HFF-Myc (cell line): ENCODE measurements at regions not wholly inside any gene's neighbourhood (a gene's known extent, or its start where the extent isn't known, plus 50 kb on each side); places are given as distances from the start of the nearest gene placed in this dataset.
"Not testable (repeated sequence)": the region's sequence is repeated elsewhere in the genome, so short reads cannot be mapped to it uniquely, and the experiment has no call there.

ENCODE experiments used
- DNase-seq: peaks from one replicate; pipeline ENCODE4 v3.0.0-alpha.2; 2011; ENCODE audit warnings: low read depth; ENCODE audit errors: extremely low read depth
- H3K4me3 ChIP-seq: replicated peaks from 2 replicates; pipeline ENCODE4 v1.5.1; 2011; ENCODE audit warnings: low read depth, mild to moderate bottlenecking, control low read depth, low read length
- CTCF ChIP-seq: IDR thresholded peaks from 2 replicates; pipeline ENCODE4 v1.5.1; 2012; ENCODE audit warnings: mild to moderate bottlenecking, low read depth, low read length, control low read depth; ENCODE audit errors: missing control alignments

DNA sequence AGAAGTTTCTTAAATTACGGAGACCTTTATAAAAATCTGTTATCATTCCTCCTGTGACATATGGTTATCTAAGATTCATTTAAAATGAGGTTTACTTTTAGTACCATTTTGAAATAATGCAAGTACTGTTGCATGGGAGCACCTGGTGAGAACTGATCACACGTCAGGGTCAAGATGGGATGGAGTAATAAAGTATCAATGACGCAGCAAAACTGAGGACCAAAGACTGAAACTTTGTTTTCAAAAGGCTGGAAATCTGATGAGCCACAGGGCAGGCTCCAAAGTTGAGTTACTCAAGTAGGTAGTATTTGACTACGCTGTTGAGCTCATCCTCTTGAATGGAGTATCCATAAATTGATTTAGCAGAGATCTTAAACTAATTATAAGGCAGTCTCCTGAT lies 411.9 kb upstream of the ZNF804A start:
- no peak for DNase-seq
- no peak for TF ChIP-seq CTCF

GRCh38 chr2:184187421-184187971 lies 410.8 kb upstream of the ZNF804A start:
- TF ChIP-seq CTCF, result no peak
- no peak for DNase-seq
- H3K4me3 ChIP-seq, result no peak overlapping the region

More for the DNA sequence above, 411.9 kb upstream of the ZNF804A start:
- H3K4me3 ChIP-seq, result no peak overlapping the region

DNA sequence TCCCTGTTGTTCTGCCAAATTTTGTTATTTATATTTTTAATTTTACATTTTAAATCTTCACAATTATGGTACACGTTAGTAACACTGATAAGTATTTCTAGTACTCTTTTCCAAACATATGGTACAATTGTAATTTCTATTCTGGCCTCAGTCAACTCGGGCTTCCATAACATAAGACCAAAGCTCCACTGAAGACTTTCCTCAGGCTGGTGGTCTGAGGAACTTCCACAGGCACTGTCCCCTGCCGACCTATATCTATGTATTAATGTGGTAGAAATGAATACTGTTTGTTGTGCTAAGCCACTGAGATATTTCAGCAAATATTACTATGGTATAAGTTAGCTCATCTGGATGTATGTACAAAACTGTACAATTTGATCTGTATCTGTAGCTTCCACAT lies 407.6 kb upstream of the ZNF804A start:
- no peak for TF ChIP-seq CTCF
- H3K4me3 ChIP-seq, result no peak overlapping the region
- no peak for DNase-seq

DNA sequence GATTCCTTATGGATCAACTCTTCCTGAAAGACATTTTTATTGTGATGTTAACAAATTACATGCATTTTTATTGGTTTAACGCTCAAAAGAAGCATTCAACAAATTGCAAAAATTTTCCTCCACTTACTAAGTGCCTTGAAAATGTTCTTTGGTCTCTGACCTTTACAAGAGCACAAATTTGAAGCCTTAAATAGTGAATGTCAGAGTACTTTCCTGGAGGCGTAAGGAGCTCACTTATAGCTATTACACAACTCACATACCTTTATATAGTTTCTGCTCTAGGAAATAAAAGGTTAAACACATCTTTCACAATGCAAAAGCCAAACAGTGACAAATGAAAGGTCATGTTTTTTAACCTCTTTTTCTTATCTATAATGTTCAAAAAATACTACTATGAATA lies 405.7 kb upstream of the ZNF804A start:
- no peak for DNase-seq
- no peak overlapping the region for H3K4me3 ChIP-seq
- TF ChIP-seq CTCF, result no peak

GRCh38 chr2:184197413-184197812 lies 400.9 kb upstream of the ZNF804A start:
- no peak for DNase-seq
- TF ChIP-seq CTCF, result no peak
- H3K4me3 ChIP-seq, result no peak overlapping the region

DNA sequence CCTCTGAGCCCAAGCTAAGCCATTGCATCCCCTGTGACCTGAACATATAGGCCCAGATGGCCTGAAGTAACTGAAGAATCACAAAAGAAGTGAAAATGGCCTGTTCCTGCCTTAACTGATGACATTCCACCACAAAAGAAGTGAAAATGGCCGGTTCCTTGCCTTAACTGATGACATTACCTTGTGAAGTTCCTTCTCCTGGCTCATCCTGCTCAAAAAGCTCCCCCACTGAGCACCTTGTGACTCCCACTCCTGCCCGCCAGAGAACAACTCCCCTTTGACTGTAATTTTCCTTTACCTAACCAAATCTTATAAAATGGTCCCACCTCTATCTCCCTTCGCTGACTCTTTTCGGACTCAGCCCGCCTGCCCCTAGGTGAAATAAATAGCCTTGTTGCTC lies 399.5 kb upstream of the ZNF804A start:
- DNase-seq, H3K4me3 ChIP-seq: not testable (repeated sequence)

DNA sequence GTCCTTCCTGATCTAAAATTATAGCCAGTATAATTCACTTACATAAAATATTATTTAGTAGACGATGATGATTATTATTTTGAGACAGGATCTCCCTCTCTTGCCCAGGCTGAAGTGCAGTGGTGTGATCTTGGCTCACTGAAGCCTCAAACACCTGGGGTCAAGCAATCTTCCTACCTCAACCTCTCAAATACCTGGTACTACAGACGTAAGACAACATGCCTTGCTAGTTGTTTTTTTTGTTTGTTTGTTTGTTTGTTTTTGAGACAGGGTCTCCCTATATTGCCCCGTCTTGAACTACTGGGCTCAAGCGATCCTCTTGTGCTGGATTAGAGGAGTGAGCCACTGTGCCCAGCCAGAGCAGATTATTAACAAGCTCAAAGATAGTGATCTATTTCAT lies 399.1 kb upstream of the ZNF804A start:
- no peak overlapping the region for H3K4me3 ChIP-seq
- TF ChIP-seq CTCF, result no peak
- DNase-seq, result no peak

DNA sequence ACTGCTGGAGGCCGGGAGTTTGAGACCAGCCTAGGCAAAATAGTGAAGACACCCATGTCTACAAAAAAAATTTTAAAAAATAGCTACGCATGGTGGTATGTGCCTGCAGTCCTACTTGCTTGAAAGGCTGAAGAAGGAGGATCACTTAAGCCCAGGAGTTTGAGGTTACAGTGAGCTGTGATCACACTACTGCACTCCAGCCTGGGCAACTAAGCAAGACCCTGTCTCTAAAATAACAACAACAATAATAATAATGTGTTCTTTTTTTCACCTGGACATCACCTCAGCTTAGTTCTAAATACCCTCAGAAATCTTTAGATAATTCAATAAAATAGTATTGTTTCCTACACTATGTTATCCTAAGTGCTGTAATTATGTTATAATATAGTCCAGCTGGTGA lies 397.1 kb upstream of the ZNF804A start:
- DNase-seq, result no peak
- no peak overlapping the region for H3K4me3 ChIP-seq
- no peak for TF ChIP-seq CTCF
